H1 (cell line): ENCODE measurements at regions not wholly inside any gene's neighbourhood (a gene's known extent, or its start where the extent isn't known, plus 50 kb on each side); places are given as distances from the start of the nearest gene placed in this dataset.

Experiments used
- ATF3 ChIP-seq: IDR thresholded peaks from 2 replicates; pipeline ENCODE4 v1.6.1; 2011; ENCODE audit warnings: low read depth, mild to moderate bottlenecking, low read length; ENCODE audit not compliant: insufficient read depth
- BACH1 ChIP-seq: IDR thresholded peaks from 2 replicates; pipeline ENCODE4 v1.6.1; 2012; ENCODE audit warnings: low read length, improper control_type of control experiment
- CBX8 ChIP-seq: fragments of 300-800, 300-1000 bp; sonication (generic); IDR thresholded peaks from 2 replicates; pipeline ENCODE4 v1.7.1; 2016; ENCODE audit warnings: low read depth, low read length, borderline replicate concordance
- CHD1 ChIP-seq: IDR thresholded peaks from 2 replicates; pipeline ENCODE4 v1.6.1; 2012; ENCODE audit warnings: low read depth, low read length, improper control_type of control experiment
- CHD7 ChIP-seq: fragments of 300-600 bp; sonication (generic); IDR thresholded peaks from 2 replicates; pipeline ENCODE4 v1.7.1; 2012; ENCODE audit warnings: low read length, moderate library complexity, mild to moderate bottlenecking, inconsistent platforms; ENCODE audit not compliant: insufficient replicate concordance
- EP300 ChIP-seq, 2 experiments: IDR thresholded peaks; 1 replicate in 1 of 2; 2 replicates in 1 of 2; pipeline ENCODE4 v1.6.1; 2011 to 2012; ENCODE audit warnings: low read depth in 2 of 2, low read length in 2 of 2, mild to moderate bottlenecking in 2 of 2, borderline replicate concordance in 1 of 2, inconsistent platforms in 1 of 2, moderate library complexity in 1 of 2
- JUND ChIP-seq: IDR thresholded peaks from 2 replicates; pipeline ENCODE4 v1.6.1; 2011; ENCODE audit warnings: mild to moderate bottlenecking, improper control_type of control experiment, low read length
- RNF2 ChIP-seq: fragments of 200-900, 300-1000 bp; sonication (generic); IDR thresholded peaks from 2 replicates; pipeline ENCODE4 v1.7.1; 2016; ENCODE audit warnings: borderline replicate concordance, low read depth, mild to moderate bottlenecking, antibody characterized with exemption, low read length; ENCODE audit not compliant: poor library complexity, severe bottlenecking; ENCODE audit errors: missing control alignments
- TAF1 ChIP-seq: IDR thresholded peaks from 2 replicates; pipeline ENCODE4 v1.6.1; 2011; ENCODE audit warnings: mild to moderate bottlenecking, low read depth, low read length
- TBP ChIP-seq: IDR thresholded peaks from 2 replicates; pipeline ENCODE4 v1.6.1; 2011; ENCODE audit warnings: low read depth, low read length, improper control_type of control experiment
- TEAD4 ChIP-seq: IDR thresholded peaks from 2 replicates; pipeline ENCODE4 v1.6.1; 2012; ENCODE audit warnings: low read depth, low read length, inconsistent platforms, mixed read lengths
- ZNF274 ChIP-seq: IDR thresholded peaks from 2 replicates; pipeline ENCODE4 v1.7.0; 2012; ENCODE audit warnings: low read length, borderline replicate concordance; ENCODE audit errors: extremely low read depth

DNA sequence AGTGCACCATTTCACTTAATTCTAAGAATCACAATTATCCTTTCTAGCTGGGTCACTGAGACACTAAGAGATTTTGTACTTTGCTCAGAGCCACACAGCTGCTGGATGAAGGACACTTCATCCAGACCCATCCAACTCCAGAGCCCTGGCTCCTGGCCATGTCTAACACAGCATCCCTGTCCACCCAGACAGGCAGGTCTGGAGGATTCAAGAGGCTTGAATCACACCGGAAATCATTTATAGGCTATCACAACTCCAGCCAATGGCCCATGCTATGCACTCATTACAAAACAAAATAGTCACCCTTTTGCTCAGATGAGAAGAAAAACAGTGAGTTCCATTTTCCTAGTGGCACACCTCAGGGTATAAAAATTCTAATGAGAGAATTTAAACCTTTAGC is 198.2 kb upstream of the LMCD1 start (continued):
- TF ChIP-seq CHD7 (no peak), ZNF274 (no peak), TAF1 (no peak), CBX8 (no peak), JUND (no peak), ATF3 (no peak), TBP (no peak), RNF2 (no peak), TEAD4 (no peak), EP300 (IDR thresholded peaks at IDR 0.05; ENCODE audit: borderline replicate concordance in 1 of 2, low read depth in 2 of 2, low read length in 2 of 2) (no peak), BACH1 (no peak), CHD1 (no peak)
